ENCODE measurements at regions not wholly inside any gene's neighbourhood (a gene's known extent, or its start where the extent isn't known, plus 50 kb on each side); places are given as distances from the start of the nearest gene placed in this dataset.

GRCh38 chr3:67986706-67987105 is 332.3 kb upstream of the SUCLG2 start:
- TF ChIP-seq CTCF (IDR thresholded peaks at IDR 0.05) (no peak), POLR2A (IDR thresholded peaks at IDR 0.05) (no peak)
